OCI-LY3 (cell line): ENCODE measurements at regions not wholly inside any gene's neighbourhood (a gene's known extent, or its start where the extent isn't known, plus 50 kb on each side); places are given as distances from the start of the nearest gene placed in this dataset.

Experiments
- H2AFZ ChIP-seq: fragments of 200-600, 300-600 bp; shearing (Covaris generic); 2 replicates; pipeline ENCODE4 v1.6.0; 2014; ENCODE audit warnings: antibody characterized with exemption, low read depth, low read length
- H3K27ac ChIP-seq: fragments of 200-600, 300-600 bp; sonication (generic); 2 replicates; pipeline ENCODE4 v1.5.1; 2014; ENCODE audit warnings: mild to moderate bottlenecking, low read length, moderate library complexity, mixed read lengths
- H3K27me3 ChIP-seq: fragments of 200-600, 300-600 bp; sonication (generic); 2 replicates; pipeline ENCODE4 v1.6.1; 2014; ENCODE audit warnings: low read depth, low read length, mixed read lengths
- H3K36me3 ChIP-seq: fragments of 200-600, 300-600 bp; sonication (generic); replicated peaks from 2 replicates; pipeline ENCODE3; 2014; ENCODE audit warnings: low read depth, low read length, mixed read lengths
- H3K4me1 ChIP-seq: fragments of 300-600, 200-600 bp; sonication (generic); 2 replicates; pipeline ENCODE4 v1.6.1; 2014; ENCODE audit warnings: low read length, mixed read lengths
- H3K4me2 ChIP-seq: fragments of 200-600, 300-600 bp; sonication (generic); 2 replicates; pipeline ENCODE4 v1.6.1; 2014; ENCODE audit warnings: low read length, mixed read lengths
- H3K4me3 ChIP-seq: fragments of 300-600, 200-600 bp; sonication (generic); 2 replicates; pipeline ENCODE4 v1.5.1; 2014; ENCODE audit warnings: antibody characterized with exemption, mild to moderate bottlenecking, low read length, moderate library complexity
- H3K79me2 ChIP-seq: fragments of 300-600, 200-600 bp; shearing (Covaris generic); 2 replicates; pipeline ENCODE4 v1.6.1; 2014; ENCODE audit warnings: mild to moderate bottlenecking, low read length, mixed read lengths
- H3K9ac ChIP-seq: fragments of 300-600, 200-600 bp; shearing (Covaris generic); 2 replicates; pipeline ENCODE4 v1.6.0; 2014; ENCODE audit warnings: mild to moderate bottlenecking, low read length, moderate library complexity
- H3K9me3 ChIP-seq: fragments of 200-600, 300-600 bp; shearing (Covaris generic); 2 replicates; pipeline ENCODE4 v1.6.1; 2014; ENCODE audit warnings: low read length, mixed read lengths; ENCODE audit not compliant: insufficient read depth
- H4K20me1 ChIP-seq: fragments of 200-600, 300-600 bp; sonication (generic); 2 replicates; pipeline ENCODE4 v1.6.1; 2016; ENCODE audit warnings: low read length, mixed read lengths; ENCODE audit not compliant: insufficient read depth
- CTCF ChIP-seq: fragments of 200-600, 300-600 bp; sonication (generic); IDR thresholded peaks from 2 replicates; pipeline ENCODE4 v1.5.1; 2014; ENCODE audit warnings: antibody characterized with exemption, low read length, low read depth
- EZH2phosphoT487 ChIP-seq: fragments of 200-600 bp; shearing (Covaris generic); IDR thresholded peaks from 2 replicates; pipeline ENCODE4 v1.6.1; 2018; ENCODE audit warnings: antibody characterized with exemption, mixed run types, low read depth

DNA sequence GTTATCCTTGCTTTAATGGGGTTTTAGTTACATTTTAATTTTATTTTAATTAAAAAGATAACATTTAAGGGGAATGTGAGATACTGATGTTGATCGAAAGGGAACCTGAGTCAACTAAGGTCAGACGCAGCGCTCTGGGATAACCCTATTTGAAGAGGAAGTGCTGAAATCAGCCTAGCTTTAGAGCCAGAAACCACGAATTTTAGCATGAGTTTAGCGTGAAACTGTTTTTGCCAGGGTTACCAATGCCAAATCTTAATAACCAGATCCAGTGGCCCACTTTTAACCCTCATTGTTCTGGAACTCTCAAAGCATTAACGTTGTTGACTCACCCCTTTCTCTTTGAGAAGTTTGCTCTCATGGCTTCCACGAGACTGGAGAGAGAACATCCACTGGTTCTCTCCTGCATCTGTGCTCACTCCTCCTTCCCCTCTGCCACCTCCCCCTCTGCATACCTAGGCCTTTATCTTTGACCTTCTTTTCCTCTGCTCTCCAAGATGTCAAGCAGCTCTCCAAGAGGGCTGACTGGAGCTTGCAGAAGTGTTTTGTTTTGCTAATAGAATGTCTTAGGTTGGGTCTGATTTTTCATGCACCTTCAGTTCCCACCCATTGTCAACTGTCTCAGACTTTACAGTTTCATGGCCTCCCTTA is 198.3 kb upstream of the CELF2 start:
- no peak overlapping the region for H3K4me2 ChIP-seq
- no peaks in the 10 kb centered on the region for H4K20me1 ChIP-seq
- H3K9ac ChIP-seq: no peak overlapping the region
- H3K79me2 ChIP-seq: no peaks in the 10 kb centered on the region
- no peaks in the 10 kb centered on the region for H3K27me3 ChIP-seq
- TF ChIP-seq CTCF: no peak
- TF ChIP-seq EZH2phosphoT487: no peak
- H3K9me3 ChIP-seq: no peaks in the 10 kb centered on the region
- H3K4me3 ChIP-seq: no peak overlapping the region
- no peak overlapping the region for H2AFZ ChIP-seq
- no peak overlapping the region for H3K27ac ChIP-seq
- H3K4me1 ChIP-seq: no peaks in the 10 kb centered on the region
- H3K36me3 ChIP-seq: no peaks in the 10 kb centered on the region

DNA sequence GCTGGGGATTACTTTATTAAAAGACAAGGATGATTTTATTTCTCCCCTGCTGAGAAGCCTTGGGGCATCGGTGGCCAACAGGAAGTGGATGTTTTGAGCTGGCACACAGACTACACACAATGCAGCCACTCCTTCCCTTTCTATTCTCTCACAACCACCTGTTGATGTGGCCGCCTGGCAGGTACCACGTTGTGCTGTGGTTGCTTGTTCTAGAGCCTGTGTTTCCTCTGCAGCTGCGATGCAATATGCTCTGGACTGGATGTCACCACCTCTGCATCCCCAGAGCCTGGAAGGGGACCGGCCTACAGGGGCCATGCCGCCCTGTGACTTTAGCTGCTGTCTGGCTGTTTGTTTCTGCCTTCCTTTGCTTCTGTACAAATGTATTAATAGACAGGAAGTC is 195.7 kb upstream of the CELF2 start:
- H3K27me3 ChIP-seq: no peaks in the 10 kb centered on the region
- H3K9me3 ChIP-seq: no peaks in the 10 kb centered on the region
- no peak overlapping the region for H3K9ac ChIP-seq
- no peak overlapping the region for H3K27ac ChIP-seq
- H3K79me2 ChIP-seq: no peaks in the 10 kb centered on the region
- no peak overlapping the region for H3K4me3 ChIP-seq
- H4K20me1 ChIP-seq: no peaks in the 10 kb centered on the region
- no peak overlapping the region for H3K4me2 ChIP-seq
- H3K36me3 ChIP-seq: no peaks in the 10 kb centered on the region
- no peaks in the 10 kb centered on the region for H3K4me1 ChIP-seq
- H2AFZ ChIP-seq: no peak overlapping the region
- TF ChIP-seq EZH2phosphoT487: no peak
- no peak for TF ChIP-seq CTCF

GRCh38 chr10:10824591-10825148 is 193.0 kb upstream of the CELF2 start:
- no peak overlapping the region for H3K27ac ChIP-seq
- no peaks in the 10 kb centered on the region for H3K4me1 ChIP-seq
- H3K36me3 ChIP-seq: no peaks in the 10 kb centered on the region
- H3K9me3 ChIP-seq: no peaks in the 10 kb centered on the region
- H3K27me3 ChIP-seq: no peaks in the 10 kb centered on the region
- no peak overlapping the region for H3K4me2 ChIP-seq
- TF ChIP-seq CTCF (no peak), EZH2phosphoT487 (no peak)
- no peaks in the 10 kb centered on the region for H4K20me1 ChIP-seq
- no peak overlapping the region for H2AFZ ChIP-seq
- H3K9ac ChIP-seq: no peak overlapping the region
- no peaks in the 10 kb centered on the region for H3K79me2 ChIP-seq
- no peak overlapping the region for H3K4me3 ChIP-seq

DNA sequence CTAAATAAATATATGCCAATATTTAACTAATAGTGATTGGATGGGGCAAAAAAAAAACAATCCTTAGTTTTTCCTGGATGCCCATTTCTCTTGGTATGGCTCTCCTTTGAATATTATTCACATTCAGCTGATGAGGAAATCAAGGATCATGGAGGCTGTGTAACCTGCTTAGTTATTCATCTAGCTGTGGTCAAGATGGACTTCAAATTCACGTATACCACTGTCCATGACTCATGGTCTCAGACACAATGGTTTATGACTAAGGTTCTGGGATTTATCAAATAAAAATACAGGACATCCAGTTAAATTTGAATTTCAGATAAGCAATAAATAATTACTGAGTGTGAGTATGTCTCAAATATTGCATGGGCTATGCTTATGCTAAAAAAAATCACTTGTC is 191.5 kb upstream of the CELF2 start:
- no peak overlapping the region for H3K9ac ChIP-seq
- no peaks in the 10 kb centered on the region for H3K4me1 ChIP-seq
- H3K79me2 ChIP-seq: no peaks in the 10 kb centered on the region
- no peak overlapping the region for H3K27ac ChIP-seq
- no peak overlapping the region for H2AFZ ChIP-seq
- H3K4me2 ChIP-seq: no peak overlapping the region
- H3K27me3 ChIP-seq: no peaks in the 10 kb centered on the region
- H3K36me3 ChIP-seq: no peaks in the 10 kb centered on the region
- no peaks in the 10 kb centered on the region for H3K9me3 ChIP-seq
- TF ChIP-seq CTCF: no peak
- no peak for TF ChIP-seq EZH2phosphoT487
- no peaks in the 10 kb centered on the region for H4K20me1 ChIP-seq
- no peak overlapping the region for H3K4me3 ChIP-seq
